B cell (primary cell): ENCODE measurements at regions not wholly inside any gene's neighbourhood (a gene's known extent, or its start where the extent isn't known, plus 50 kb on each side); places are given as distances from the start of the nearest gene placed in this dataset.

Source experiments
- EZH2 ChIP-seq: IDR thresholded peaks from 2 replicates; pipeline ENCODE4 v1.6.1; 2012; ENCODE audit warnings: borderline replicate concordance, low read depth, mild to moderate bottlenecking, moderate library complexity, low read length; ENCODE audit not compliant: insufficient read depth, poor library complexity, severe bottlenecking
- TF ChIP-seq, protein P1 (sequence below): fragments of 200-600 bp; IDR thresholded peaks from one replicate; pipeline ENCODE4 v1.8.0; 2022; ENCODE audit warnings: antibody characterized with exemption, mild to moderate bottlenecking

DNA sequence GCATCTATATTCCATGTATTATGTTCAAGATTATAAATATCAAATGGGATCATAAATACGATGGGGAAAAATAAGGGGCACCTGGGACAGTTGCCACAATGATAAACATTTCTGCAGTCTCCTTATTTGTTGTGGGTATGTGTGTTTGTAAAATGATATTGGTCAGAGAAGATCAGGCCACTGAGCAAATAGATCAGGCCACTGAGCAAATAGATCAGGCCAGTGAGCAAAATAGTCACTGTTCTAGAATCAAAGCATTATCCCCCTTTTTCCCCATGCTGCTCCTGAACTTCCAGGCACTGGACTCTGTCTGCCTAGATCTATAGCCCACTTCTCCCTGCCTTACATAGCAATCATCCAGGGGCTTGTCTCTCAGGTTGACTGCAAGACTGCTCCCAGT is 599.8 kb upstream of the USP24 start:
- TF ChIP-seq, protein P1, sequence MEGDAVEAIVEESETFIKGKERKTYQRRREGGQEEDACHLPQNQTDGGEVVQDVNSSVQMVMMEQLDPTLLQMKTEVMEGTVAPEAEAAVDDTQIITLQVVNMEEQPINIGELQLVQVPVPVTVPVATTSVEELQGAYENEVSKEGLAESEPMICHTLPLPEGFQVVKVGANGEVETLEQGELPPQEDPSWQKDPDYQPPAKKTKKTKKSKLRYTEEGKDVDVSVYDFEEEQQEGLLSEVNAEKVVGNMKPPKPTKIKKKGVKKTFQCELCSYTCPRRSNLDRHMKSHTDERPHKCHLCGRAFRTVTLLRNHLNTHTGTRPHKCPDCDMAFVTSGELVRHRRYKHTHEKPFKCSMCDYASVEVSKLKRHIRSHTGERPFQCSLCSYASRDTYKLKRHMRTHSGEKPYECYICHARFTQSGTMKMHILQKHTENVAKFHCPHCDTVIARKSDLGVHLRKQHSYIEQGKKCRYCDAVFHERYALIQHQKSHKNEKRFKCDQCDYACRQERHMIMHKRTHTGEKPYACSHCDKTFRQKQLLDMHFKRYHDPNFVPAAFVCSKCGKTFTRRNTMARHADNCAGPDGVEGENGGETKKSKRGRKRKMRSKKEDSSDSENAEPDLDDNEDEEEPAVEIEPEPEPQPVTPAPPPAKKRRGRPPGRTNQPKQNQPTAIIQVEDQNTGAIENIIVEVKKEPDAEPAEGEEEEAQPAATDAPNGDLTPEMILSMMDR: no peak
- no peak for TF ChIP-seq EZH2
